ENCODE measurements at regions not wholly inside any gene's neighbourhood (a gene's known extent, or its start where the extent isn't known, plus 50 kb on each side); places are given as distances from the start of the nearest gene placed in this dataset.

DNA sequence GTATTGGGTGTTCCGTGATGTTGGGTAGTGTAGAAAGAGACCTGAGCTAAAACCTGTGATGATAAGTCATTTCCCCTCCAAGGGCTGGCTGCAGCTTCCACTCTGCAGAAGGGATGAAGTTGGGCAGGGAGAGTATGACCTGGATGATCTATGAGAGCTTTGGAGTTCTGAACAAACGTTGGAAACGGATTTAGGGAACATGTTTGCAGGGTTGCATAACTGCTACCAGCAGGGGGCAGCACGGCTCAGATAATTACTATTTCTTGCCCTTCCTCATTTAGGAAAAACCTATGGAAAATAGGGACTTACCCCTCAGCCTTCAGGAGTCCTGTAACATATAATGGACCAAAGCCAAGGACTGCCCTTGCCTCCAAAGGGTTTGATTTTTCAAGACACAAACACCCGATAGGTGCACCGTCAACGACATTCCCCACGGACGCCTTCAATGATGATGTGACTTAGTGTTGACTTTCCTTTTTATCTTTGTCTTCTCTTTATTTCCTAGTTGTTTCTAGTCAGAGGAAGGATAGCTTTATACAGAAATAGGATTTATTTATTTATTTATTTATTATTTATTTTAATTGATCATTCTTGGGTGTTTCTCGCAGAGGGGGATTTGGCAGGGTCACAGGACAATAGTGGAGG is 164.9 kb upstream of the SASH1 start:
- peak; percentile 46 for DNase-seq

DNA sequence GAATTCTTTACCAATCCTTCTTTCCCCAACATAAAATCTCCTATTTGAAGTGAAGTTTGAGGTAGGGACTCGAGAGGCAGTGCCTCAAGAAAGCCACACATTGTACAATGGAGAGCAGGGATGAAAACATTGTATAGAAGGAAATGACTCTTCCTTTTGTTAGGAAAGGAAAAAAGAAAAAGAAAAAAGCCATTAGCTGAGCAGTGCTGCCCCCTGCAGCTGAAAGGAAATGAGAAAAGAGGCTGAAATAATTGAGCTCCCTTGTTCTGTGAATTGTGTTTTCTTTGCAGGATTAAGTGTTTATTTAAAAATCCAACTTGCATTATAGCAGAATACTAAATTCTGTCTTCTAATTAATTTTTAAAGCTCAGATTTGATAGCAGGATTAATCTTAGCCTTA is 162.9 kb upstream of the SASH1 start:
- no peak for DNase-seq

DNA sequence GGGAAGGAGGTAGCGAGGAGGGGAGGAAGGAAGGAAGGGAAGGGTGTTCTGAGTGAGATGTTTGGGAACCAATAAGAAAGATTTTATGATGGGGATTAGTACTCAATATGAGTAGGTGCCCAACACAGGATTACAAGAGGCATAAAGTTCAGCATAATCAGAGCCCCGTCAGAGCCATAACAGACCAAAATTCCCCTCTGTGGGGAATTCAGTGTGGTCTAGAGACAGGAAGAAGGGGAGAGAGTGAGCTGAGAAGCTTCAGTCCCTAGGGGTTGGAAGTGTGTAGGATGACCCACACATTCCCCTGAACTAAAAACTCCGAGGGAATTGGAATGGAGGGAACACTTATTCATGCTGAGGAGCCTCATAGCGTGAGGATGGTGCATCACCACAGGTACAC is 160.3 kb upstream of the SASH1 start:
- DNase-seq = no peak

GRCh38 chr6:148183776-148184175 is 158.9 kb upstream of the SASH1 start:
- DNase-seq = no peak

- DNase-seq = no peak
These were observed 155.7 kb upstream of the SASH1 start for GRCh38 chr6:148186916-148187315.

DNA sequence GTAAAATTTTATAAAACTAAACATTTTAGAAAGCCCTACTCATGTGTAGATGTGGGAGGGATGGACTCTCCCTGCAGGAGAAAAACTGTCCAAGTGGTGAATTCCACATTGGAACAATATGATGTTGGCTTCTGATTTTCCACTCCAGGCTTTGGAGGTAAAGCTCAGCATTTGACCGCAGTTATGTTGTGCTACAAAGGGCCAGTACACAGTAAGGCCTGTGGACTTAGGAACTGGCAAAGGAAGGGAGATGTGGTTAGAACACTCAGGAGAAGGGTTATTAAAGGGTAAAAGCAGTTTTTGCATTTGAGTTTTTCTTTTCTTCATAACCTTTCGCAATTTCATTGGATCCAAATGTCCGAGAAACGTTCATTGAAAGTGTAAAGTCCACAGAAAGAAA is 150.3 kb upstream of the SASH1 start:
- DNase-seq = peak; percentile 32

GRCh38 chr6:148193063-148193680 is 149.5 kb upstream of the SASH1 start:
- no peak for DNase-seq

DNA sequence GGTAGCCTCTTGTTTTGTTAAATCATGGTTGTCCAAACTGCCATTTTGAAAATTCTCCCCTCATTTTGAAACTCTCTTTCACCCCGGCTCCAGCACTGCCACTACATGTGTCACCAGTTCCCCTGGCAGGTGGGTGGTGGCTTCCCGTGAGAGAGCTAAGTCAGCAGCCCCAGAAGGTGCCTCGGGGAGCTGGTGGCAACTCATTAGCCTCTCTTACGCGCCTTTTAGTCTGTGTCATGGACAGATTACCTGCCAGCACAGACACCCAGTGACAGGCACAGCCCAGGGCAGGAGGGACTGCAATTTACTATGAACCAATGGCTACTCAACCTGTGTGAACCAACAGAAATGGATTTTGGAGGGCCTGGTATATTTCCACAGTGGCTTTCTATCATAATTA is 147.1 kb upstream of the SASH1 start:
- no peak for DNase-seq

DNA sequence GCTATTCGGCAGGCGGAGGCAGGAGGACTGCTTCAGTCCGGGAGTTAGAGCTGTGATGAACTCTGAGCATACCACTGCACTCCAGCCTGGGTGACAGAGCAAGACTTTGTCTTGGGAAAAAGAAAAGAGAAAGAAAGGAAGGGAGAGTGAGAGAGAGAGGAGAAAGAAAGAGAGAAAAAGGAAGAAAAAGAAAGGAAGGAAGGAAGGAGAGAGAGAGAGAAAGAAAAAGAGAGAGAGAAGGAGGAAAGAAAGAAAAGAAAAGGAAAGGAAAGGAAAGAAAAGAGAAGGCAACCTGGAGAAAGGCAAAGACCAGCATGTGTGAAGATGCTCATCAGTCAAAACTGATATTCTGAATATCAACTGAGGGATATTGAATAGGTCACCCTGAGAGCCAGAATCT is 143.1 kb upstream of the SASH1 start:
- no peak for DNase-seq

DNA sequence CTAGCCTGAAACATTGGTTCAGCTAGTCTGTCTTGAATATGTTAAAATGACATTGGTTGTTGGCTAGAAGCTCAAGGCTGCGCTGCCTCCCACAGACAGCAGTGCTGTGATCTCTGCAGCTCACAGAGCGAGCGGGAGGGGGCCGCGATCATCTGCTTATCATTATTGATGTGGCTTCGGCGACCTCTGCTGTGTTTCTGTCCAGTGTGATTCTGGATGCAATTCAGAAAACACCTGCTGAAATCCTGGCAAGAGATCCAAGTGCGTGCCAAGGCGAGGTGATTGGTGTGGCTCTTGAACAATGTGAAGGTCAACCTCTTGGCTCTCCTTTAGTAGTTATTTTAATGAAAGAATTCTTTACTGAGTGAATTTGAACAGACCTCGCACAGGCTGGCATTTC is 142.3 kb upstream of the SASH1 start:
- no peak for DNase-seq

GRCh38 chr6:148200781-148201180 is 141.9 kb upstream of the SASH1 start:
- DNase-seq = no peak

DNA sequence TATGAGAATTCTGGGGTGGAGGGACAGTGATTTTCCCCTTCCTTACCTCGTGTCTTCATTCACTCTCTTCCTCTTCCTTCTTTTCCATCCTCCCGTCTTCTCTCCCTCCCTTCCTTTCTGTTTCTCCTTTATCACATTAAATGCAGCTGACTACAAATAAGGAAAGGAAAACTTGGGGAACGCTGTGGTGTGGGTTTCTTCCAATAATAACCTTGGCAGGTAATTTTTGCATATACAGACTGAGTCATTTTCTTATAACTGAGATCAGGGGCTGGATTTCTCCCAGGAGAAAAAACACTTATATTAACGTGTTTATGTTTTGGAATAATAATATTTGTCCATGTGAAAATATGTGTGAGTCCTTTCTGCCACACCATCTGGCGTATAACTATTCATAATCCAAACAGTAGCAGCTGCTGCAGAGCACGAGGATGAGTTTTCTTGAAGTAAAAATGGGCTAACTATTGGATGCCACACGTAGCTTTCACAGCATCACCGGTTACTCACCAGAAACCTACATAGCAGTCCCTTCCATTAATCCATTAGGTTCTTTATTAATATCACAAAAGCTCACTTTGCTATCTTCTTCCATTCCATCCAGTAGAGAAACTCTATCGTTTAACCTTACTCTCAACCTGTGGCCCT is 139.2 kb upstream of the SASH1 start:
- no peak for DNase-seq

- peak; percentile 71 for DNase-seq
These were observed 138.7 kb upstream of the SASH1 start for GRCh38 chr6:148203970-148204369.

- no peak for DNase-seq
These were observed 134.3 kb upstream of the SASH1 start for GRCh38 chr6:148208298-148208697.

- DNase-seq = no peak
These were observed 130.8 kb upstream of the SASH1 start for GRCh38 chr6:148211777-148212324.

GRCh38 chr6:148212366-148212765 is 130.3 kb upstream of the SASH1 start:
- no peak for DNase-seq

DNA sequence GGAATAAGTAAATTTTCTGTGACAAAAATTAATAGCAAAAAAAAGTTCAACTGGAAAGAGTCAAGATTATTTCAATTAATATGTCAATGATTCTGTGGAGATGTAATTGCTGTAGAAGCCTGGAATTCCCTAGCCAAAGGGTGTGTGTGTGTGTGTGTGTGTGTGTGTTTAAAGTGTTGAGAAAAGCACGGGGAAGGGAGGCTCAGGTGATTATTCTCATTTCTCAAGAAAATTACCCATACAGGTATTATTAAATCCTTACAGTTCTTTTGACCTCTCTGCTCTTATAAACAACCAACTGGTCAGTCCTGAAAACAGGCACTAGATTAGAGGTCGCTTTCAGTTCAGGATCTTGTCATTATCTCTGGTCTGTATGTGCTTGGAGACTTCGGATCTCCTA is 129.3 kb upstream of the SASH1 start:
- no peak for DNase-seq

GRCh38 chr6:148214667-148215066 is 128.0 kb upstream of the SASH1 start:
- DNase-seq = no peak

- DNase-seq = no peak
These were observed 125.6 kb upstream of the SASH1 start for GRCh38 chr6:148217051-148217450.

DNA sequence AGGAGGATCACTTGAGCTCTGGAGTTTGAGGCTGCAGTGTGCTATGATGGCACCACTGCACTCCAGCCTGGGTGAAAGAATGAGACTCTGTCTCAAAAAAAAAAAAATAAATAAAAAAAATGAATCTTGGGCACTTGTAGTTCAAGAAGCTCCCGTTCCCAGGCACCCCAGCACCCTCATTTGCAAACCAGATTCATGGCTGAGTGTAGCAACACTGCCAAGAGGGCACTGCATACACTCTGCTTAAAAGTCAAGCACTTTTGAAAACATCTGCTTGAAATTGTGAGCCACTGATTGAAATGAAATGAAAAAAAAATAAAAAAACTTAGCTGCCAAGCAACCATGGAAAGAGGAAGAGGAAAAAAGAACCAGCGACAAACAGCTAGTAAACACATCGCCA is 124.7 kb upstream of the SASH1 start:
- no peak for DNase-seq

GRCh38 chr6:148218542-148219258 is 123.9 kb upstream of the SASH1 start:
- DNase-seq = no peak

DNA sequence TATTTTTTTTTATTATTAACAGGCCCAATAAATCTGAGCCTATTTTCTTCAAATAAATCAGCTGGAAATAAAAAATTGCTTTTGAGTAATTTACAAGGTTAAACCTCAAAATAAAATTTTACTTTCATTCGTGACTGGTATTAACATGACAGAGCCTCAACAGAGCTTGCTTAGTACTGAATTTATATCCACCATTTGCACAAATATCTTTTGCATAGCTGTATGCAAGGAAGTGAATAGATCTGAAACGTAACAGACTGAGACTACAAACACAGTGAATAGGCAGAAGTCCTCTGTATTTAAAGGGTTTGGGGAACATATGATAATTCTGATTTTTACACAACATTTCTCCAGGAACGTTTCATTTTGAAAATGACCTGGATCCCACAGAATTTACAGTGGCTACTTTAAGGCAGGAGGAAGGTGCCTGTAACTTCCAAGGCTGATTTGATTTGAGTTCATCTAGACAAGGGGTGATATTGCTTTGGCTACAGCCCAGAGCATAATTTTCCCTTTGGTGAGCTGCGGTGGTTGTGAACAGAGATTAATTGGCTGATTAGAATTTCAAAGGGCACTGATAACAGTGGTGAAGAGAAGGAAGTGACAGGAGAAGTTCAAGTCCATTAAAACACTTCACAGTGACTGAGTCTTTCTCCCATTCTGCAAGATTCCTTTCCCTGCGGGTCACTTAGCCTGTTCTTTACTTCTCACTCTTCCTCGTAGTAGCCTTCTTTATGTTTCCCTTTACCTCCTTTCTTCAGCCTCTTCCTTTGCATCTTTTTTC is 121.2 kb upstream of the SASH1 start:
- DNase-seq = no peak

GRCh38 chr6:148222376-148222775 is 120.3 kb upstream of the SASH1 start:
- no peak for DNase-seq

Measured in femur (tissue), 1 donor.